ENCODE measurements at regions not wholly inside any gene's neighbourhood (a gene's known extent, or its start where the extent isn't known, plus 50 kb on each side); places are given as distances from the start of the nearest gene placed in this dataset.

DNA sequence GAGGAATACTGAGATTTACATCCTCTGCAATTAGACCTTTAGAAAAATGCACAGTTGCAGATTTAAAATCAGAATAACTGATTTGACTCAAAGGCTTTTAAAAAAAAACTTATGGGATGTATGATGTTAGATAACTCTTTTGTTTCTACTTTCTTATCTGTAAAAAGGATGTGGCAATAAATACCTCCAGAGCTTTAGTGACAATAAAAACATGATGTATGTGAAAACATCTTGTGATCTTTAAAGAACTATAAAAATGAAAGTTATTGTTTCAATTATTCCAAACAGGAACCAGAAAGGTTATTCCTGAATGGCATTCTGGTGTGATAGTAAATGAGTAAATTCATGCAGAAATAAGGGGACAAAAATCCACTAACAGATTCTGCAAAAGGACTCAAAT is 2712.2 kb upstream of the PCDH20 start:
- no peaks in the 10 kb centered on the region for H4K20me1 ChIP-seq (ENCODE audit: insufficient read depth, low read length)
- no peak overlapping the region for H3K4me3 ChIP-seq (replicated peaks in 1 of 3; ENCODE audit: insufficient read depth in 1 of 3, low read depth in 2 of 3, low read length in 3 of 3)
- in situ Hi-C loops (cut with HindIII; ENCODE audit: extremely low pct_ligation_motif_present, low pct_unique_long_range_greater_than_20kb) (no loop called here), intact Hi-C loops (cut with micrococcal nuclease; ENCODE audit: unreplicated experiment) (no loop called here)
- ChIA-PET CTCF (ENCODE audit: low intra/inter-chr PET ratio, low total read pairs) (no interaction called here), POLR2A (no interaction called here)
- FAIRE-seq: no peak
- H3K4me1 ChIP-seq (ENCODE audit: insufficient read depth, low read length): no peaks in the 10 kb centered on the region
- H3K36me3 ChIP-seq (replicated peaks in 1 of 2; ENCODE audit: control insufficient read depth in 1 of 2, insufficient read depth in 2 of 2, low read length in 2 of 2): no peaks in the 10 kb centered on the region
- no peak overlapping the region for H3K27ac ChIP-seq (ENCODE audit: extremely low read length, insufficient read depth, low read length)
- H2AFZ ChIP-seq (ENCODE audit: low read length): no peak overlapping the region
- BruUV-seq (replicated peaks): no TSS peak
- no peaks in the 10 kb centered on the region for H3K9me3 ChIP-seq (ENCODE audit: low read length)
- no peak overlapping the region for H3K4me2 ChIP-seq (ENCODE audit: low read depth, low read length)
- DNase-seq (ENCODE audit: low spot score): no peak
- ATAC-seq: no peak
- no peak for TF ChIP-seq SMAD9 (CRISPR knock-in tag; IDR thresholded peaks at IDR 0.05)
- no peak for TF ChIP-seq NPAS2 (CRISPR knock-in tag; IDR thresholded peaks at IDR 0.05; ENCODE audit: borderline replicate concordance)
- no peak for TF ChIP-seq ELF3 (CRISPR knock-in tag; IDR thresholded peaks at IDR 0.05)
- no peak for TF ChIP-seq SP140L (CRISPR knock-in tag; IDR thresholded peaks at IDR 0.05; ENCODE audit: borderline replicate concordance)
- TF ChIP-seq THAP11 (CRISPR knock-in tag; IDR thresholded peaks at IDR 0.05): no peak
- TF ChIP-seq MAFK (conservative IDR thresholded peaks at IDR 0.05 in 1 of 2, IDR thresholded peaks at IDR 0.05 in 1 of 2; ENCODE audit: low read length in 2 of 2): 0 out of 4 replicates have a peak, but pooled peaks of 1 of the 2 experiments have one; percentile 11
- TF ChIP-seq PLRG1 (conservative IDR thresholded peaks at IDR 0.05): no peak
- no peak for TF ChIP-seq ZNF75D (CRISPR knock-in tag; IDR thresholded peaks at IDR 0.05; ENCODE audit: borderline replicate concordance)
- TF ChIP-seq RXRA (CRISPR knock-in tag; IDR thresholded peaks at IDR 0.05): no peak
- TF ChIP-seq IRF2 (CRISPR knock-in tag; IDR thresholded peaks at IDR 0.05): no peak
- TF ChIP-seq, protein P1, sequence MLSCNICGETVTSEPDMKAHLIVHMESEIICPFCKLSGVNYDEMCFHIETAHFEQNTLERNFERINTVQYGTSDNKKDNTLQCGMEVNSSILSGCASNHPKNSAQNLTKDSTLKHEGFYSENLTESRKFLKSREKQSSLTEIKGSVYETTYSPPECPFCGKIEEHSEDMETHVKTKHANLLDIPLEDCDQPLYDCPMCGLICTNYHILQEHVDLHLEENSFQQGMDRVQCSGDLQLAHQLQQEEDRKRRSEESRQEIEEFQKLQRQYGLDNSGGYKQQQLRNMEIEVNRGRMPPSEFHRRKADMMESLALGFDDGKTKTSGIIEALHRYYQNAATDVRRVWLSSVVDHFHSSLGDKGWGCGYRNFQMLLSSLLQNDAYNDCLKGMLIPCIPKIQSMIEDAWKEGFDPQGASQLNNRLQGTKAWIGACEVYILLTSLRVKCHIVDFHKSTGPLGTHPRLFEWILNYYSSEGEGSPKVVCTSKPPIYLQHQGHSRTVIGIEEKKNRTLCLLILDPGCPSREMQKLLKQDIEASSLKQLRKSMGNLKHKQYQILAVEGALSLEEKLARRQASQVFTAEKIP (CRISPR knock-in tag; IDR thresholded peaks at IDR 0.05; ENCODE audit: borderline replicate concordance): no peak
- no peak for TF ChIP-seq SRSF1 (optimal IDR thresholded peaks at IDR 0.05; ENCODE audit: low read depth, low read length)
- no peak for TF ChIP-seq HNRNPLL (IDR thresholded peaks at IDR 0.05; ENCODE audit: low read depth, low read length, poor library complexity, severe bottlenecking)
- 0 out of 2 replicates have a peak, but pooled peaks have one; percentile 3 for TF ChIP-seq MAFF (IDR thresholded peaks at IDR 0.05; ENCODE audit: low read depth, low read length)
- no peaks in the 10 kb centered on the region for H3K27me3 ChIP-seq (ENCODE audit: control insufficient read depth in 1 of 2, insufficient read depth in 2 of 2, low read length in 2 of 2)
- H3K79me2 ChIP-seq (ENCODE audit: insufficient read depth, low read length): no peaks in the 10 kb centered on the region
- H3K9ac ChIP-seq (ENCODE audit: insufficient read depth, low read depth, low read length): no peak overlapping the region
